HG03135 (cell line): ENCODE measurements at regions not wholly inside any gene's neighbourhood (a gene's known extent, or its start where the extent isn't known, plus 50 kb on each side); places are given as distances from the start of the nearest gene placed in this dataset.

ENCODE experiments used
- ATAC-seq: cut with Tn5 transposase; IDR thresholded peaks from one replicate; pipeline ENCODE4 v1.9.1; 2021; ENCODE audit warnings: mild to moderate bottlenecking, moderate library complexity; ENCODE audit not compliant: unreplicated experiment

GRCh38 chr2:67651565-67651964, 254.4 kb downstream of the ETAA1 start:
- ATAC-seq, result no peak

DNA sequence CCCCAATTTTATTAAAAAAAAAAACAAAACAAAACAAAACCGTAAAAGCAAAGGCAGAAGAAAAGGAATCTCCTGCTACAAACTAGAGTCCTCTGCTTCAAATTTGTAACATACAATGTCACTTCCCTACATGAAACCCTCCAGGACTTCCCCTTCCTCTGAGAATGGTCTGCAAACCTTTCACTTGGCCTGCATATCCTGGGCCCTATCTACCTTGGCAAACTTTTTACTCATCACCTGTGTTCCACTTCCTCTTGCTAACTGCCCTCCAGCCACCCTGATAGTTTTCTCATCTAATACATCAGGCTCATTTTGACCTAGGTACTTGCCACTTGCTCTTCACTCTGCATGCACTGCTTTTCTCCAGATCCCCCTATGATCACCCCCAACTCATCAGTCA, 255.5 kb downstream of the ETAA1 start:
- no peak for ATAC-seq

DNA sequence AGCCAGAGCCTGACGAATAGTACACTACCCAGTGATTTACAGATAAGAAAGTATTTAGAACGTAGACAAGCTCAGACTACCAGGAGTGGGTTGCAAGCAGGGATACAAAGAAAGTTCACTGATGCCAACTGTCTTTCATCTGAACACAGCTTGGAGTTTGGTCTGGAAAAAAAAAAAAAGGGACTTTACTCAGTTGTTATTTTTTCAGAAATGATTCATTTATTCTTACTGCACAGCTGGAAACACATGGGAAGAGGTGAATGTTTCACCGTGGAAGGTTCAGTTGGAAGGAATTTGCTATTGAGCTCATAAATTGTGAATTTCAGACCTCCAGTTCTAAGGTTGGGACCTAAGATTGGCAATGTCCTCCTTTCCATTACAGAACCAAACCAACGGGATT, 259.7 kb downstream of the ETAA1 start:
- ATAC-seq, result no peak

DNA sequence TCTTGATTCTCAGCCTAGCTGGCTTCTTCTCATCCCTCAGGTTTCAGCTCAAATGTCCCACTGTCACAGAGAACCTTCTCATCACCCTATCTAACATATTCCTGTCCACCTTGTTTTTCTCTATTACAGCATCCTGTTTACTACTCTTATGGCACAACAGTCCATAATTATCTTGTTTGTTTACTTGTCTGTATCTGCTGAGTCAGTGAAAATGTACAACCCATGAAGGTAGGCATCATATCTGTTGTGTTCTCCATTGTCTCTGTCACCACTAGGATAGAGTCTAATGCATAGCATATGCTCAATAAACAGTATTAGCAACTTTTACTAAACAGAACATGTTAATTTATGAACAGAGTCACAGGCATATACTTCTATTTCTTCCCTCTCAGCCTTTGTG, 261.7 kb downstream of the ETAA1 start:
- ATAC-seq, result no peak

- no peak for ATAC-seq
Measured at GRCh38 chr2:67660015-67660602, 263.0 kb downstream of the ETAA1 start.

GRCh38 chr2:67660871-67661270, 263.7 kb downstream of the ETAA1 start:
- no peak for ATAC-seq

DNA sequence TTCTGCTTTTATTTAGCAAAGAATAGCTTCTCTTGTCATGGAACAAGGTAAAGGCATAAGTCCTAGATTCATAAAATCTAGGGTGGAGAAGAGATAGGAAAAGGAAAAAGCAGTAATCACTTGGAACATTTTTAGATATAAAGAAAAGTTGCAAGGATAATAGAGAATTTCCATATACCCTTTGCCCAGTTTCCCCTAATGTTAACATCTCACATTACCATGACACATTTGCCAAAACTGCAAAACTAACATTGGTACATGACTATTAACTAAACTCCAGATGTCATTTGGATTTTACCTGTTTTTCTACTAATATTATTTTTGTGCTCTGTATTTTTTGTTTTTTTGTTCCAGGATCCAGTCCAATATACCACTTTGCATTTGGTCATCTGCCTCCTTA, 265.1 kb downstream of the ETAA1 start:
- no peak for ATAC-seq

DNA sequence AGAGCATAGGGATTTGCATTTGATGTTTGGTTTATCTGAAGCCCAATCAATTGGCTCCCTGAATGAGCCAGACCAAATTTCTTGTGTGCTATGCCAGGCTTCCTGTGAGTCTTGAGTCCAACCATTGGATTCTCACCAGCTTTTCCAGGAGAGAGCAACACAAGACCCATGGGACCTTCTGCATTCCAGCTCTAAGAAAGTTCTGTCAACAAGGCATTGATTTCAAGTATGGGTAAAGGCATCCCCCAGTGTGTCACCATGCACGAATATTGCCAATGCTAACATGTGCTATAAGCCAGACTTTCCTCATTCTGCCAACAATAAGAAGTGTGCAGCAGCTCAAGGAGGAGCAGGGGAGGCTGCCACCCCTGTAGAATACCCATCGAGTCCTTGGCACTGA, 266.6 kb downstream of the ETAA1 start:
- no peak for ATAC-seq

DNA sequence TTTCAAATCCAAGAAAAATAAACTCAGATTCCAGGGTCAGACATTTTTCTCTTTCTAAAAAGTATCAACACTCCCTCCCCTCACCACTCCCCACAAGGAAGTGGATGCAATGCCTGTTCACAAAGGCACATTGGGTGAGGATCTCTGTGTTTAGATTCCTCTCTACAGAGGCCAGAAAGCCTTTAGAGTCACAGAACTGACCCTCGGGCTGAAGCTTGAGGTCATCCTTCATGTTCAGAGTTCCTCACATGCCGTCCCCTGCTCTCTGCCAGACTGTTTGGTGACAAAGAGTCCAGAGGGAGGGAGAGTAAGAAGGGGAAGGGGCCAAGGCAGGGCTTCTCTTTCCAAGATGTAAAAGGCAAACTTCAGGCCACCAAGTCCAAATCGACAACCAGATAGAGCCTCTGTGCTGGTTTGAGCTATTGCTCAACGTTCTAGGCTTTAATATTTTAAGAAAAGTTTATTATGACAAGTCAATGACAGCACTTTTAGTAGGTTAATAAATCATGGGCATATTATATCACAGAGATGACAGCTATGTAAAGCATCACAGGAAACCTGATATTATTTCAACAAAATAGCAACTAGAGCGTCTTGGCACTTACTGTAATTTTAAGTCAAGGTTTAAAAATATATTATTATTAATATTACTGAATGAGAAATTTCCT, 269.4 kb downstream of the ETAA1 start:
- no peak for ATAC-seq

DNA sequence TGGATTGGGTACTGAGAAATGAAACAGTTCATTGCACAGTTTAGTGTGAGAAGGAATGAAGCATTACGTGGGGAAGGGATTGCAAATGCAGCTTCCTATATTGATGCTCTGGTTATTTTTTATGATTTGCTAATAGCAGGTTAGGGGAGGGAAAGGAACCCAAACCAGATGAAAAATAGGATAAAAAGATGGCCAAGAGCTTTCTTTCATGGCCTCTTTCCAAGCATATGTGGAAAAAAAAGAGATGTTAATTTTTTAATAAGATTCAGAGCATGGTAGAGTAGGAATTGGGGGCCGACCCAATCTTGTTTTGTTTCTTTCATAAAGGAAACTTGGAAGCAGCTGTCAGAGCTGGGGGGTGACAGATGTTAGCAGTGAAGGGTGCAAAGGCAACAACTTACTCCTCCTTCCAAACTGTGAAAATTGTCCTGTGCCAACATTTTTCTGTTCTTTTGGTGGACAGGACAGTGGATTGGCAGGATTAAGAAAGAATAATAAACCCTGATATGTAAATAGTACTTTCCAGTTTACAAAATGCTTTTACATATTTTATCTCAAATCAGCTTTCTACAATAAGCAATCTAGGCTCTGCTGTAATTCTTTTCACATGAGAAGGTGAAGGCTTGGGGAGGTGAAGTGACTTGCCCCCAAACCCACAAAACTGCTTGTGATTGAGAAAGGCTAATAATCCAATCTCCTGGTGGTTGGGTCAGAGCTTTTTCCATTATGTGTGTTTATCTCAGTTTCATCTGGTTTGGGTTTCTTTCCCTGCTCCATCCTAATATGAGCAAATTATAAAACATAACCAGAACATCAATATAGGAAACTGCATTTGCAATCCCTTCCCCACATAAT, 270.1 kb downstream of the ETAA1 start:
- ATAC-seq, result no peak

GRCh38 chr2:67668538-67668937, 271.4 kb downstream of the ETAA1 start:
- no peak for ATAC-seq

GRCh38 chr2:67669168-67669567, 272.0 kb downstream of the ETAA1 start:
- ATAC-seq, result no peak

DNA sequence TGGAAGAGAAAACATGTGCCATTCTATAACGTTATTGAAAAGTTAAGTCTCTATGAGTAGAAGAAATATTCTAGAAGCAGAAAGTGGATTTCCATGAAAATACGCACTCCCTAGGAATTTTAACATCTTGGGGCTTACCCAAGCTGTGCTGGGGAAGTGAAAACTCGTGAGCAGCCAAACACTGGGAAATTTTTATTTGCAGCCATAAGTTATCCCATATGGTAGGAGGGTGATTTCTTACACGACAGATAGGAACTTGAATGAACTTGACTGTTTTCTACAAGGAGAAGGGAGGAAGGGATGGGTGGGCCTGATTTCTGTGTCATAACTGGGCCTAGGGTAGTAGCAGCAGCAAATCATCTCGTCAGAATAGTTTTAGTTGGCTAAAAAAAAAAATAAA, 272.6 kb downstream of the ETAA1 start:
- no peak for ATAC-seq

GRCh38 chr2:67670747-67671183, 273.6 kb downstream of the ETAA1 start:
- ATAC-seq, result no peak

- no peak for ATAC-seq
Measured at GRCh38 chr2:67671464-67672450, 274.6 kb downstream of the ETAA1 start.

- ATAC-seq, result no peak
Measured at GRCh38 chr2:67674668-67675067, 277.5 kb downstream of the ETAA1 start.

- no peak for ATAC-seq
Measured at GRCh38 chr2:67684991-67685390, 287.9 kb downstream of the ETAA1 start.

DNA sequence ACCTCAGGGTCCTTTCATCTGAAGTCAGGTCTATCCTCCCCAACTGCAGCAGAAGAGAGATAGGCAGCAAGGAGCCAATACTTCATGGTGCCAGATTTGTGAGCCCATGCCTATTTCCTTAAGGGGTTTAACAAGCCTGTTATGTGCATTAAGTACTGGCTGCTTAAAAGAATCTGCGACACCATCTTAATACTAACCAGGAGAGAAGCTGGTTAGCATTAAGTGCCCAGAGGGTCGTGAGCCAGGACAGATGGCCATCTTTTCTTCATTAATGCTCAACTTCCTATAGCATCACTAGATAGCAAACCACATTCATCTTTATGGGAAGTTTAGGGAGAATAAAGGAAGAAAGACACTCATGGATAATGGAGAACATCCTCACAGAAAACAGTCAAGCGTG, 289.1 kb downstream of the ETAA1 start:
- ATAC-seq, result no peak

- ATAC-seq, result no peak
Measured at GRCh38 chr2:67689186-67689585, 292.1 kb downstream of the ETAA1 start.

GRCh38 chr2:67689651-67690050, 292.5 kb downstream of the ETAA1 start:
- ATAC-seq, result no peak

- no peak for ATAC-seq
Measured at GRCh38 chr2:67694445-67694844, 297.3 kb downstream of the ETAA1 start.
